Panc1 (cell line): ENCODE measurements at regions not wholly inside any gene's neighbourhood (a gene's known extent, or its start where the extent isn't known, plus 50 kb on each side); places are given as distances from the start of the nearest gene placed in this dataset.

Experiments used
- POLR2AphosphoS5 ChIP-seq: IDR thresholded peaks from 2 replicates; pipeline ENCODE4 v1.6.1; 2012; ENCODE audit warnings: mild to moderate bottlenecking, low read depth, low read length, moderate library complexity
- TF ChIP-seq, protein P1 (sequence below), 2 experiments: IDR thresholded peaks; 2 replicates each; pipeline ENCODE4 v1.6.1; 2011 to 2012; ENCODE audit warnings: low read depth in 2 of 2, control low read depth in 1 of 2, low read length in 1 of 2, mild to moderate bottlenecking in 1 of 2, moderate library complexity in 1 of 2; ENCODE audit not compliant: insufficient read depth in 1 of 2
- TF ChIP-seq, protein P2 (sequence below): fragments of 450-650 bp; IDR thresholded peaks from 2 replicates; pipeline ENCODE4 v1.5.1; 2017; ENCODE audit warnings: mild to moderate bottlenecking

DNA sequence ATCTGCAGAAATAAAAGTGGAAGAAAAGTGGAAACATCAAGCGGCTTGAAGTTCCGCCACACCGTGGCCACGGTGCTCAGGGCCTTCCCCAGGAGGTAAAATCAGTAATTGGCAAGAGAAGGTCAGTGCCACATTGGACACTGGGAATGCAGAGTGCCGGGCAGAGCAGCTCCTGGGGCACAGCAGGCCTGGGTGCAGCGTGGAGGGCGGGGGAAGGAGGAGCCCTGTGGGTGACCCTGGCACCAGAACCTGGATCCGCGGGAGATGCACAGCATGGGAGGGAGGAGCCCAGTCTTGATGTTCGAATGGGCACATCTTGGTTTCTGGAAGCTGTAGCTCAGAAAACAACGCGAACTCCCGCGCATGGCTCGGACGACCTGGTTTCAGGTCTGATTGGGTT lies 630.2 kb downstream of the GALR1 start:
- TF ChIP-seq, protein P1, sequence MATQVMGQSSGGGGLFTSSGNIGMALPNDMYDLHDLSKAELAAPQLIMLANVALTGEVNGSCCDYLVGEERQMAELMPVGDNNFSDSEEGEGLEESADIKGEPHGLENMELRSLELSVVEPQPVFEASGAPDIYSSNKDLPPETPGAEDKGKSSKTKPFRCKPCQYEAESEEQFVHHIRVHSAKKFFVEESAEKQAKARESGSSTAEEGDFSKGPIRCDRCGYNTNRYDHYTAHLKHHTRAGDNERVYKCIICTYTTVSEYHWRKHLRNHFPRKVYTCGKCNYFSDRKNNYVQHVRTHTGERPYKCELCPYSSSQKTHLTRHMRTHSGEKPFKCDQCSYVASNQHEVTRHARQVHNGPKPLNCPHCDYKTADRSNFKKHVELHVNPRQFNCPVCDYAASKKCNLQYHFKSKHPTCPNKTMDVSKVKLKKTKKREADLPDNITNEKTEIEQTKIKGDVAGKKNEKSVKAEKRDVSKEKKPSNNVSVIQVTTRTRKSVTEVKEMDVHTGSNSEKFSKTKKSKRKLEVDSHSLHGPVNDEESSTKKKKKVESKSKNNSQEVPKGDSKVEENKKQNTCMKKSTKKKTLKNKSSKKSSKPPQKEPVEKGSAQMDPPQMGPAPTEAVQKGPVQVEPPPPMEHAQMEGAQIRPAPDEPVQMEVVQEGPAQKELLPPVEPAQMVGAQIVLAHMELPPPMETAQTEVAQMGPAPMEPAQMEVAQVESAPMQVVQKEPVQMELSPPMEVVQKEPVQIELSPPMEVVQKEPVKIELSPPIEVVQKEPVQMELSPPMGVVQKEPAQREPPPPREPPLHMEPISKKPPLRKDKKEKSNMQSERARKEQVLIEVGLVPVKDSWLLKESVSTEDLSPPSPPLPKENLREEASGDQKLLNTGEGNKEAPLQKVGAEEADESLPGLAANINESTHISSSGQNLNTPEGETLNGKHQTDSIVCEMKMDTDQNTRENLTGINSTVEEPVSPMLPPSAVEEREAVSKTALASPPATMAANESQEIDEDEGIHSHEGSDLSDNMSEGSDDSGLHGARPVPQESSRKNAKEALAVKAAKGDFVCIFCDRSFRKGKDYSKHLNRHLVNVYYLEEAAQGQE (IDR thresholded peaks at IDR 0.05; ENCODE audit: insufficient read depth in 1 of 2, low read depth in 2 of 2, low read length in 1 of 2): no peak
- TF ChIP-seq, protein P2, sequence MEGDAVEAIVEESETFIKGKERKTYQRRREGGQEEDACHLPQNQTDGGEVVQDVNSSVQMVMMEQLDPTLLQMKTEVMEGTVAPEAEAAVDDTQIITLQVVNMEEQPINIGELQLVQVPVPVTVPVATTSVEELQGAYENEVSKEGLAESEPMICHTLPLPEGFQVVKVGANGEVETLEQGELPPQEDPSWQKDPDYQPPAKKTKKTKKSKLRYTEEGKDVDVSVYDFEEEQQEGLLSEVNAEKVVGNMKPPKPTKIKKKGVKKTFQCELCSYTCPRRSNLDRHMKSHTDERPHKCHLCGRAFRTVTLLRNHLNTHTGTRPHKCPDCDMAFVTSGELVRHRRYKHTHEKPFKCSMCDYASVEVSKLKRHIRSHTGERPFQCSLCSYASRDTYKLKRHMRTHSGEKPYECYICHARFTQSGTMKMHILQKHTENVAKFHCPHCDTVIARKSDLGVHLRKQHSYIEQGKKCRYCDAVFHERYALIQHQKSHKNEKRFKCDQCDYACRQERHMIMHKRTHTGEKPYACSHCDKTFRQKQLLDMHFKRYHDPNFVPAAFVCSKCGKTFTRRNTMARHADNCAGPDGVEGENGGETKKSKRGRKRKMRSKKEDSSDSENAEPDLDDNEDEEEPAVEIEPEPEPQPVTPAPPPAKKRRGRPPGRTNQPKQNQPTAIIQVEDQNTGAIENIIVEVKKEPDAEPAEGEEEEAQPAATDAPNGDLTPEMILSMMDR: no peak
- TF ChIP-seq POLR2AphosphoS5: no peak
